ENCODE measurements at regions not wholly inside any gene's neighbourhood (a gene's known extent, or its start where the extent isn't known, plus 50 kb on each side); places are given as distances from the start of the nearest gene placed in this dataset.
A peak's percentile ranks its signal among the peaks of the same experiment; 100 is the strongest.

DNA sequence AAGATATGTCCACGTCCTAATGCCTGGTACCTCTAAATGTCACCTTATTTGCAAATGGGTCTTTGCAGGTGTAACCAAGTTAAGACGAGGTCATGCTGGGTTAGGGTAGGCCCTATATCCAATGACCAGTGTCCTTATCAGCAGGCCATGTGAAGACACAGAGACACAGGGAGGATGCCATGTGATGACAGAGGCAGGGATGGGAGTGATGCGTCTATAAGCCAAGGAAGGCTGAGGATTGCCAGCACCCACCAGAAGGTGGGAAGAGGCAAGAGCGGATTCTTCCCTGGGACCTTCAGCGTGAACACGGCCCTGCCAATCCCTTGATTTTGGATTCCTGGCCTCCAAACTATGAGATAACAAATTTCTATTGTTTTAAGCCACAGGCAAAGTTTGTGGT, 123.4 kb upstream of the CXCL14 start:
- no peak for DNase-seq (ENCODE audit: low read depth)

DNA sequence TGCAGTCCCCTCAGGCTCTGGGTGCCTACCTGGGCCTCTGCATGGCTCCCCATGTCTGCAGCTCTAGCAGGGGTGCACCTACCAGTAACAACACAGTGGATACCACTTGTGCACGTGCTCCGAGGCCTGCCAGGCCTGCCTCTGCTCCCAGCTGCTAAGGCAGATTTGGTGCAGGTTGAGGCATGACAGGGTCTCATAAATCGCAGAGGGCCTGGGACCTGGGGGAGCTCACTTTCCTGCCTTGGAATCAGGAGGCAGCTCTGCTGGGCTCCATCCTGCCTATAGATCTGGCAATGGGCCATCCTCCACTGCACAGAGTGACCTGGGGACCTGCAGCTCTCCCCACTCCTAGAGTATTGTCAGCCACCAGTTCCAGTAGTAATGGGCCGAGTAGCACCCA, 121.9 kb upstream of the CXCL14 start:
- DNase-seq (ENCODE audit: low read depth), result no peak

DNA sequence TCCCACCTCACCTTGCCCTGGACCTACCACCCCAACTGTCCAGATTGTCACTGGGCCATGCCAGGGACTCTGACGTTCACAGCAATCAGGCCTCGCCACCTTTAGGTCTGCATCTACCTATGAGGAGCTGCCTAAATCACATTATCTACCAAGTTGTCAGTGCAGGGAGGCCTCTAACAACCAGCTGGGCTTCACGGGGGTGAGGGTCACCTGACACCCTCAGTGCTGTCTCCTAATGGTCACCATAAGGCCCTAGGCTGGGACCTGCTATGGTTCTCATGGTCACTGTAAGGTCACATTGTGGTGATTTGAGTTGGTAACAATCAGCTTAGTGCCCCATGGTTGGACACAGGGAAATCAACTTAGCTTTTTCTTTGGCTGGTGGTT, 119.2 kb upstream of the CXCL14 start:
- DNase-seq (ENCODE audit: low read depth), result no peak

DNA sequence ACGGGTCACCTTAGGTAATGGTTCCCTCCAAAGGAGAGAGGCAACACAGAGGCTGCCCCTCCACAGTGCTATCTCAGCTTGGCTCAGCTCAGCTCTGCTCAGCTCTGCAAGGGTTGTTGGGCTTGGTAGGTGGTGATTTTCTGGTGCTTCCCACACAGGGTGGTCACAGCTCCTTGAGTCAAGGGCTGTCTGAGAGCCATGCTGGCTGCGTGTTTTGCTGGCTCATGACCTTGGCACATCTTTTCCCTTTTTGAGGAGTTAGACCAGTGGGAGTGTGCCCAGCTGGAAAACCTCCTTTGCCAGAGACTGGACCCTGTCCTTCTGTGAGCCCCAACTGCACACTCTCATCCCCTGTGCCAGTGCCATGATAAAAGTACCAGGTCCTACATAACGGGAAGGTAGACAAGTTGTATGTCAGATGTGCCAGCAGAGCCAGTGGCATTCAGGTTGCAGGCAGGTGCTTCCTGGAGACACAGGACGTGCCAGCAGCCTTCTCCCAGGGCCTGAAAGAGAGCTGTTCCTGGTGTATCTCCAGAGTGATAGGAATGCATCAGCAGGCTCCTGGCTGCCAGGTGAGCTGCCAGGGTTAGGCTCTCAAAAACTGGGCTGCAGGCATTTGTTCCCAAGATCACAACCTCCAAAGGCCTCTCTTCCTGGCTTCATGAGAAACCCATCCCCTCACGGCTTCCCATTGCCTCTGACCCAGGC, 118.6 kb upstream of the CXCL14 start:
- DNase-seq (ENCODE audit: low read depth), result no peak

DNA sequence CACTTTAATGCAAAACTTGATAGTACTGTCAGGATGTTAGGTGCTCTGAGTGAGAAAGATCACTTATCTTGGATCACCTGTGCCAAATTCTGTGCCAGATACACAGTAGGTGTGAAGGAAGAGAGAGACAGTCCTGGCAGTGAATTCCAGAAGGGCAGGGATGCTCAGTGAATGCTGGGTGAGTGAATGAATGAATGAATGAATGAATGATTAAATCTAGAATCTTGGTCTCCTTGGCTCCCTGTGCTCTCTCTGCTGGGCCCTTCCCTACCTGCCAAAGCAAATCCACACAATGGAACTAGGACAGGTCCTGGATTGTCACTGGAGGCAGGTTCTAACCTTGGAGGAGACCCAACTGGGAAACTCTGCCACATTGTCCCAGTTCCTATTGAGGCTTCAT, 117.5 kb upstream of the CXCL14 start:
- DNase-seq (ENCODE audit: low read depth), result no peak

DNA sequence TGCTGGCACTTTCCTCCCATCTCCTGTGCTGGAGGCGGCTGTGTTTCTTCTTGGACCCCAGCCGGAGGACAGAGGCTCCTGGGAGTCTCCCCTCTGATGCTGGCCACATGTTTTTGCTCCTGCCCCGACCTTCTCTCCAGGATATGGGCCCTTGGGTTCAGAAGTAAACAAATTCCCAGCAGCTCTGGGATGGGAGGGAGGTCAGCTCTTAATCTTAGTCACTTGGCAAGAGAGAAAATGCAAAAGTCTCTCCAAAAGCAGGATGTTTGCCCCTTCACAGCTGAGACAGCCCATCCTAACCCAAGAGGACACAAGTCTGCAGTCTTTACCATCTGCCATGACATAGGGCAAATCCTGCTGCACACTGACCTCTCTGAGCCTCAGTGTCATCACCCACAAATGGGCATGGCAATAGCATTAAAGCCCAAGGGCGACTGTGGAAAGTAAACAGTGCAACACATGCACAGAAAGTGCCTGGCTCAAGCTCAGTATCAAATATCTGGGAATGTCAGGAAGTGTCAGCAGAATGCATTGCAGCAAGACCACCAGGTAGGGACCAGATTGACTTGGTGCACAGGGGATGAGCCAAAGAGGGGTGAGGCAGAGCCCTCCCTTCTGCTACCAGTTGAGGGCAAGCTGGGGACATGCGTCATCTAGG, 117.0 kb upstream of the CXCL14 start:
- no peak for DNase-seq (ENCODE audit: low read depth)

DNA sequence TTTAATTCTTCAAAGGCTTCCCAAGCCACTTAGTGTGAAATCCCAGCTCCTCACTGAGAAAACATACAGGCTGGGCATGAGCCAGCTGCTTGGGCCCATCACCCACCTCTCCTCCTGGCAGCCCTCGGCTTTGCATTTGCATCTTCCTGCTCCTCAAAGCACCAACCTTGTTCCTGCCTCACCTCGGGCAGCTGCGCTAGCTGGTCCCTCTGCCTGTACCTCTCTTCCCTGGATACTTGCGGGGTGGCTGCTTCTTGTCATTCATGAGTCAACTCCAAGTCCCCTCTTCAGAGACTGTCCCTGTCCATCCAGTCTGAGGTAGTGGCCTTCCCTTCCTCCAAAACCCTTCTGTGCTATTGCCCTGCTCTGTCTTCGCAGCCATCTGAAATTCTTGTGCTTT, 116.1 kb upstream of the CXCL14 start:
- no peak for DNase-seq (ENCODE audit: low read depth)

DNA sequence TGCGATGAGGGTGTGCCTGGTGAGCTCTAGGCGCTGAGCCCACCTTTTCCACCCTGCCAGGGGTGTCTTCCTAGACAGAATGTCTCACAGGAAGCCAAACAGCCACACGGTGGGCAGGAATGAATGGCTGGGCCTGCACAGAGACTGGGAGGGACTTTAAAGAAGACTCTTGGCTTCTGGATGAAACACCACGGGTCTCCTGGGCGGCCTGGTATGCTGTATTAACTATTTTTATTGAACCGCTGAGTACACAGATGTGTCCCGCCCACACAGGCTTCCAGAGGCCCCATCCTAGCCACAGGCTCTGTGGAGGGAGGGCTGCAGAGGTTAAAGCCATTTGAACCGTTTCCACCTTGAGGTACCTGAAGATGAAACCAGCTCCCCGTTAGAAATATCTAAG, 115.2 kb upstream of the CXCL14 start:
- no peak for DNase-seq (ENCODE audit: low read depth)

DNA sequence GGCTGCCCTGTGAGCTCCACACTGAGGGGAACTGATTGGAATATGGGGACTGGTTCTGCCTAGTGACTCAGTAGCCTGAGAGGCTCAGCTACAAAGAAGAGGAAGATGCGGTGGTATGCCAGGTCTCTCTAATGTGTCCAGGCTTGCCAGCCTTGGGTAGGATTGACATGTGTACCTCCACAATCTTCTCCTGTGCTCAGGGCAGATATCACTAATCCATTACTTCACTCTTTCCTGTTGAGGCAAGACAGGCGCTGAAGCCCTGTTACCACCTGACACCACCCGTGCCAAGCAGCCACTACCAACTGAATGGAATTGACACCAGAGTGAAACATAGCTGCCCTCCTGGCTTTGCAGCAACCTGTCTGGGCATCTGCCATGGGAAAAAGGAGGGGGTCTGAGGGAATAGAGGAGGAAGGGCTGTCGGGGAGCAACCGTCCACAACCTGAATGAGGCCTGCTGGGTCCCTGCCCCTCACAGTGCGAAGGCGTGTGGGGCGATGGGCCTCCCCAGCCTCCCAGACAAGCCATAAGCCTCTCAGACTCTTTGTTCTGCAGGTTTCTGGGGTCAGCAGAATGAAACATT, 114.7 kb upstream of the CXCL14 start:
- no peak for DNase-seq (ENCODE audit: low read depth)

DNA sequence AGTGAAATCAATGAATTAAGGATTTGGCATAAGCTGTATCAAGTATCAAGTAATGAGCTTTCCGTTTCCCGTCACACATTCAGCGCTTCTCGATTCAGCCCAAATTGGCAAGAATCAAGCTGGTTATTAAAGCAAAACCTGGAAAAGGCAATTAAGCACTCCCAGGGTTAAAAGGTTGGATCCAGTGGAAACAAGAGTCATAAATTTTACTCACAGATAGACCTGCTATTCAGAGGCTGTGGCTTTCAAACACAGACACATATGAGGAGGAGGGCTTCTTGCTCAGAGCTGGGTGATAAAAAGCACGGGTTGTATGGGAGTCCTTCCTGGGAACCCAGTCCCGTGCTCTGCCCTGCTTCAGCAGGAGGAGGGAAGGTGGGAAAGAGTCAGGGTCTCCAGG, 112.3 kb upstream of the CXCL14 start:
- no peak for DNase-seq (ENCODE audit: low read depth)

DNA sequence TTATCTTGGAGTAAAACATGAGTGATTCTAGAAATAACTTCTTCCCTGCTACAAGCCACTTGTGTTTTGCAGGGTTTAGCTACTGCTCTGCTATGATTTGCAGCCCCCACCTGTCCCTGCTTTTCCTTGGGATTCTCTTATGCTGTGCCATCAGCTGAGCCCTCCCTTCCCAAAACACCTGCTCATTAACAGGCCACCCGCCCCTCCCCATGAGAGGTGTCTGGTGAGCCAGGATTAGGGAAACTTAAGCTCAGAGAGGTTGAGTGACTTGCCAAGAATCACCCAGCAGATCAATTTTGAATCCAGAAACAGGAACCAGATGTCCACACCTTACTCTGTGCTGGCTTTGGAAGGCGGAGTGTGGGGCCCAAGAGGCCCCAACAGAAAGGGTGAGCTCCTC, 111.7 kb upstream of the CXCL14 start:
- DNase-seq (ENCODE audit: low read depth), result no peak

DNA sequence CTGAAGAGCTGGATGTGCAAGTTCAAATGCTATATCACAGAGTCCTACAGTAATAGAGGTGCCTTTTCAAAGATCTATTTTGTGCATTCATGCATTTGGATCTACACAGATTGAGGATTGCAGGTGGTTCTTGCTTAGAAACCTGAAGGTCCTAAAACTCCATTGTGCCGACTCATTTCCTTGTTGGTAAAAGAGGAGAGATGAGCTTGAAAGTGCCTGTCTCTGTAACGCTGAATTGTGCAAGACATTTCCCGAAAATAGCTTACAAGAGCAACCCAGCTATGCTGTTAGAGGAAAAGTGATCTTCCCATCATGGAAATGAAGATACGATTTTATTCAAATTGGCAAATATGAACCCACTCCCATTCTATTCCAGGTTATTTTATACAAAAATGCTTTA, 110.7 kb upstream of the CXCL14 start:
- DNase-seq (ENCODE audit: low read depth), result no peak

DNA sequence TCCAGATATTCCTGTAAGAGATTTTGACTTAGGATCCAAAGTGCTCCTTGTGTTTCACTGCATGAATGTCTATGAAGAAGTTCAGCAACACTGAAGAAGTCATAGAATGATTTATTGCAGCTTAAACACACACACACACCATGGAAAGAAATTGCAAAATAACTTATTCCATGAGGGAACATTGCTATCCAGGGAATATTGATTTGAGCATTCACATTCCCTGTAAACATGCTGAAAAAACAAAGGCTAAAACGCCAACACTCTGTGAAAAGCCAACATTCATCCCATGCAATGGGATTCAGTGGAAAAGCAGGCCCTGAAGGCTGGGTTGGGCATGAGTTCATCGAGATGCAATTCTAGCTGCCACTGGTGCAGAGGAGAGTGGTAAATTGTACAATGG, 109.6 kb upstream of the CXCL14 start:
- no peak for DNase-seq (ENCODE audit: low read depth)

DNA sequence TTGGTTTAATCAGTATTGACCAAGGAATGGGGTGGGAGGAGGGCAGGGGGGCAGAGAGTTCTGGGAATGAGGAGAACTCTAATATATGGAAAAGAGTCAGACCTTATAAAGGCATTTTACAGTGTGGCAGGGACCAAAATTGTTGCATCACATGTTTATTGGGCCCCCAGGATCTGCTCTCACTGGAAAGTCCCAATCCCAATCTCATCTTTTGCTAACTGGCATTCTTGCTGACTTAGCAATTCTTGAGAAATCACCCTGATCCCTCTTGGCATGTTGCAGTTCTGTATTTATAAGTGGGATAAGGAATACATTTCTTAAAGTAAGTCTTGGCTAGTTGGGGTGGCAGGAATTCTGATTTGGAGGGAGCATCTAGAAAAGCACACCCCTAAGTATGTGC, 104.4 kb upstream of the CXCL14 start:
- DNase-seq (ENCODE audit: low read depth), result no peak

DNA sequence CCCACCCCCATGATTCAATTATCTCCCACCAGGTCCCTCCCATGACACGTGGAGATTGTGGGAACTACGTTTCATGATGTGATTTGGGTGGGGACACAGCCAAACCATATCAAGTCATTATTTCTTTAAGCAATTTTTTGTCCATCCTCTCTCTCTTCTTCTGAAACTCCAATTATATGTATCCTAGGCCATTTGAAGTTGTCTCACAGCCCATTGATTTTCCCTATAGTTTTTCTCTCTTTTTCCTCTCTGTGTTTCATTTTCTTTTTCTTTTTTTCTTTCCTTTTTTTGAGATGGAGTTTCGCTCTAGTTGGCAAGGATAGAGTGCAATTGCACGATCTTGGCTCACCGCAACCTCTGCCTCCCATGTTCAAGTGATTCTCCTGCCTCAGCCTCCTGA, 101.9 kb upstream of the CXCL14 start:
- DNase-seq (ENCODE audit: low read depth), result no peak

DNA sequence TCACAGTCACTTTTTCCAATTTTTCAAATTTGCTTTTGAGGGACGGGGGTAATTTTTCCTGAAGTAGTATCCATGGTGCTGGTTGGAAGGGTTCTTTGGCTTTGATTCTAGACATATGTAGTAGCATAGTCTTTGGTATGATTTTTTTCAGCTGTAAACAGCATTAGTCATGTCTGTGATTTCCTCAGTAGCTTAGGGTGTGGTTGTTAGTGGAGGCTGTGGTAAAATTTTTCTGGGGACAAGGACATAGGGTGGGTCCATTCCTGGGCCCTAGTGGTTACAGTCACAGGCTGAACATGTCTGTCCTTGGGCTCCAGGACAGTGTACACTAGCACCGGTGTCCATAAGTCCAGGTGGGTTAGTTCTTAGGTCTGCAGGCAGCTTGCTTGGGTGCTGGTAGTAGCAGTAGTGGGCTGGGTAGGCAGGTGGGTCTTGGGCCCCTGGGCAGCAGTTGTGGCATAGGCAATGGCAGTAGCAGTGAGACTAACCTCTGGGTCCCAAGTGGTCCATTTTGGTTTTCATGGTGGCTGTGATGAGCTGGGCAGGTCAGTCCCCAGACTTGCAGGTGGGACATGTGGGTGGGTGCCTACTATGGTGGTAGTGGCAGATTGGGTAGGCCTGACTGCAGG, 100.0 kb upstream of the CXCL14 start:
- DNase-seq (ENCODE audit: low read depth), result no peak

DNA sequence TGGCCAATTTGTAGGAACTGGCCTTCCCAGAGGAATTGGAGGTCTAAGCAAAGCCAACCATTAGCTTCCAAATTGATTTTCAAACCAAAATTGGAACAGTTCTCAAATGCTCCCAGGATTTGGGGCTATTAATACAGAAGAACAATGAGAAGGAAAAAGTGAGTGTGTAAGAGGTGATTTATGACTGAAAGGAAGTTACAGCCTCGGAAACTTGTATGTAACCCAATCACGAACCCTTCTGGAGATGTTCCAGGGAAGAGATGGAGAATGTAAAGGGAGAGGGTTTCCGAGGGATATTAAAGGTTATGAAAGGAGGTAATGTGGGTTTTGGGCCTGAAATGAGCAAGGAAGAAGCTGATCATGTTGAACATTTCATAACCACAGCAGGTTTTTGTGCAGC, 93.2 kb upstream of the CXCL14 start:
- no peak for DNase-seq (ENCODE audit: low read depth)

DNA sequence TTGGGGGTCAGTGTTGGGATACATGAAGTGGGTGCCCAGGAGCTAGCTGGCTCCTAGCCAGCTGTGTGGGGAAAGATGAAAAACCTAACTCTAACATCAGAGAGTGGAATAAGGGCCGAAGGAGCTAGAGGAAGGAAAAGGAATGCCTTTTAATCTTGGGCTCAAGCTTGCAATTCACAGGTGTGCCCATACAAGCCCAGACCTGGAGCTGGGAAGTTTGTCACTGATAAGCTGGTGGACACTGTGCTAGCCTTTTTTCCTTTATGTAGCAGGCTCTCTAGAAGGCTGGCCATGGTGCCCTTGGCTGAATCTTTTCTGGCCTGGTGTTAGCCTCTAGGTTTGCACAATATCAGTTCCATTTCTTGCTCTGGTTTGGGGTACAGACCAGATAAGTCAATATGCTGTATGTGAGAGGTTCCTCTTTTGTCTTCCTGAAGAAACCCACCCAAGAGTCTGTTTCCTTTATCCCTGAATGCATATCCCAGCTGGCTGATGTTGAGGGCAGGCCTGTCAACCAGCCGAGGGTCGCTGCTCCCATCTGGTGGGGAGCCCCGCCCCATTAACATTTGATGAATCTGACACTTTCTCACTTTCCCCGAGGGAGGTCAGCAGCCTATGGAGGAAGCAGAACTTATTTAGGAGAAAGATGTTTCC, 92.4 kb upstream of the CXCL14 start:
- DNase-seq (ENCODE audit: low read depth), result no peak

DNA sequence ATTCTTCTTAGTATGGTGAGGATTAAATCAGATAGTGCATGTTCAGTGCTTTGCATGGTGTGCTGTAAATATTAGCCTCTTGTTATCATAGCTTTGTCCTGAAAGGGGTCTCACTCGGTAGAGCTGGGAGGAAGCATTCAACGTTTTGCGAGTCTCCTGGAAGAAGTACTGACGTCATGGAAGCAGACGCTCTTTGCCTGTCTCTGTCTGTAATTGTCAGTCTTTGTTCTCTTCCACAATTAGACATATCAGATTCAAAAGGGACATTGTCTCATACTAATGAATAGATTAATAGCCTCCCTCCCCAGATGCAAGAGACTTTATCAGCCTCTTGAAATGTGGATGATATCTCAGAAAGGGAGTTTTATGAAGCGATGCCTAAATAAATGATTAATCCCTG, 91.8 kb upstream of the CXCL14 start:
- DNase-seq (ENCODE audit: low read depth), result no peak

DNA sequence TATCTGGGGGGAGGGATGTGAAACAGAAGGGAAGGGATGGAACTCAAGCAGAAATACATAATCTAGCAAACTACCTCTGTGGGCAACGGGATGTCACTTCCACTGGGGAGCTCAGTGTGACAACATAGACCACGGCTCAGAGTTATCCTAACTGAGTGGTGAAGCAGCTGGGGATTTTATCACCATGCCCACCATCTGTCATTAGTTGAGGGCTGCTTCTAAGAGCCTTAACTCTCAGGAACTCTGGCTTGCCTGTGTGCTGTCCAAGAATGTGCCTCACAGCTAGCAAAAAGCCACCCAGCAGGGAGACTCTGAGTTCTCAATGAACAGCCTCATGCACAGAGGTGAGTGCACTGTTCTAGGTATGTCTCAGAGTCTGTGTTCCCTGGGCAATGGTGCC, 90.6 kb upstream of the CXCL14 start:
- no peak for DNase-seq (ENCODE audit: low read depth)

DNA sequence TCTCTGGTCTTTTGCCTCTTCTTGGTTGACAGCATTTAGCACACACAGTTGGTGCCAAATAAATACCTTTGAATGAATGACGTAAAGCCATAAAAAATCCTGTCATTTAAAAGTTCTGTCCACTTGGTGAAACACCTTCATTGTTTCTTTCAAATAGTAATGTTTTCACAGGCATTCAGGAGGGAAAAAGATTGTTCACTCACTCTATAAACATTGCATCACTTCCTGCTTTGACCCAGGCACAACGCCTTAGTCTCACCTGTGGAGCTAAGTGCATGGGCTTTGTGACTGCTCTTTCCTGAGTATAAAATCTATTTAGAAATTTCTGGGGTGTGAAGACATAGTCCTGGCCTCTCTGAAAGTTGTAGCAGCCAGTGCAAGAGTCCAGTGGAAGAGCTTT, 88.9 kb upstream of the CXCL14 start:
- peak; percentile 66 for DNase-seq (ENCODE audit: low read depth)

DNA sequence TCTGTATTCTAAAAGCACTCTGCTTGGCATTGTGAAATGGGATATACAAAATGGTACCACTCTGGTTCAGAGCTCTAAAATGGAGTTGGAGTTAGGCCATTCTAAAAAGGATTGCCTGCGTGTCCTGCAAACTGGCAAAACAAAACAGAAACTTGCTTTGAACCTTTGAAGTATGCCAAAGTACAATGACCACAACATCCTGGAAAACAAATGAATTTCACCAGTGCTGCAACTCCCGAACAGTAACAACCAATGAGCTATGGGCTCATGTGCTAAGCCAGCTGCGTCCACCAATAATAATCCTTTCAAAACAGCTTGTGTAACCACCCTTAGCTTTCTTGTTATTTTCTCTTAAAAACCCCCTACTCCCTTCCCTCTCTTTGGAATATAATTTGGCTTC, 88.4 kb upstream of the CXCL14 start:
- DNase-seq (ENCODE audit: low read depth), result peak; percentile 68

DNA sequence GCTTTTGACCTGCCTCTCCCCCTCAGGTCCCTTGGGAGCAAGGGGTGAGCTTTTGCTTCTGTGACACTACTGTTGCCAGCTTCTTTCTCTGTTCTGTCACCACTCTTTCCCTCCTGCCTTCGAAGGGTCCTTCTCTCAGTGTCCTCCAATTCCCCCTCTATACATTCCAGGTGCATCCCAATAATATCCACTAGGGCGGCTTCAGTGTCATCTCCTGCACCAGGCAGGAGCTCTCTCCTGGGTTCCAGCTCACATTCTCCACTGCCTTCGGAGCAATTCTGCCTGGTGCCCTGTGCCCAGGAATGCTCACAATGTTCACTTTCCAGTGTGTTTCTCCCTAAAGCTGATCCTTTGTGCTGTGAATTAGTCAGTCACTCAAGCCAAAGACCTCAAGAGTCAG, 83.9 kb upstream of the CXCL14 start:
- DNase-seq (ENCODE audit: low read depth), result peak; percentile 45
